AG09309 (cell line): ENCODE measurements at regions not wholly inside any gene's neighbourhood (a gene's known extent, or its start where the extent isn't known, plus 50 kb on each side); places are given as distances from the start of the nearest gene placed in this dataset.
"Not testable (repeated sequence)": the region's sequence is repeated elsewhere in the genome, so short reads cannot be mapped to it uniquely, and the experiment has no call there.

Experiments used
- DNase-seq: peaks from one replicate; pipeline ENCODE4 v3.0.0-alpha.2; 2010; ENCODE audit warnings: low read depth
- H3K4me3 ChIP-seq: 2 replicates; pipeline ENCODE4 v1.5.1; 2011; ENCODE audit warnings: mild to moderate bottlenecking, low read depth, low read length, moderate library complexity; ENCODE audit not compliant: control insufficient read depth
- CTCF ChIP-seq: IDR thresholded peaks from 2 replicates; pipeline ENCODE4 v1.5.1; 2011; ENCODE audit warnings: mild to moderate bottlenecking, low read depth, low read length, inconsistent platforms; ENCODE audit not compliant: insufficient read depth, control insufficient read depth; ENCODE audit errors: missing control alignments

- H3K4me3 ChIP-seq = no peak overlapping the region
- no peak for TF ChIP-seq CTCF
- no peak for DNase-seq
Measured at GRCh38 chr1:14285238-14285637, 313.2 kb upstream of the KAZN start.

DNA sequence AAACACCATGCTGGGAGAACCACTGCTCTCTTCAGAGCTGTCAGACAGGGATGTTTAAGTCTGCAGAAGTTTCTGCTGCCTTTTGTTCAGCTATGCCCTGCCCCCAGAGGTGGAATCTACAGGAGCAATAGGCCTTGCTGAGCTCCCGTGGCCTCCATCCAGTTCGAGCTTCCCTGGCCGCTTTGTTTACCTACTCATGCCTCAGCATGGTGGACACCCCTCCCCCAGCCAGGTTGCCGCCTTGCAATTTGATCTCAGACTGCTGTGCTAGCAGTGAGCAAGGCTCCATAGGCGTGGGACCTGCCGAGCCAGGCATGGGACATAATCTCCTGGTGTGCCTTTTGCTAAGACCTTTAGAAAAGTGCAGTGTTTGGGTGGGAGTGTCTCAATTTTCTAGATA, 307.3 kb upstream of the KAZN start:
- not testable (repeated sequence) for H3K4me3 ChIP-seq, DNase-seq

GRCh38 chr1:14292520-14292919, 306.0 kb upstream of the KAZN start:
- no peak overlapping the region for H3K4me3 ChIP-seq
- no peak for DNase-seq
- no peak for TF ChIP-seq CTCF

- no peak overlapping the region for H3K4me3 ChIP-seq
Measured at GRCh38 chr1:14294006-14294405, 304.5 kb upstream of the KAZN start.

DNA sequence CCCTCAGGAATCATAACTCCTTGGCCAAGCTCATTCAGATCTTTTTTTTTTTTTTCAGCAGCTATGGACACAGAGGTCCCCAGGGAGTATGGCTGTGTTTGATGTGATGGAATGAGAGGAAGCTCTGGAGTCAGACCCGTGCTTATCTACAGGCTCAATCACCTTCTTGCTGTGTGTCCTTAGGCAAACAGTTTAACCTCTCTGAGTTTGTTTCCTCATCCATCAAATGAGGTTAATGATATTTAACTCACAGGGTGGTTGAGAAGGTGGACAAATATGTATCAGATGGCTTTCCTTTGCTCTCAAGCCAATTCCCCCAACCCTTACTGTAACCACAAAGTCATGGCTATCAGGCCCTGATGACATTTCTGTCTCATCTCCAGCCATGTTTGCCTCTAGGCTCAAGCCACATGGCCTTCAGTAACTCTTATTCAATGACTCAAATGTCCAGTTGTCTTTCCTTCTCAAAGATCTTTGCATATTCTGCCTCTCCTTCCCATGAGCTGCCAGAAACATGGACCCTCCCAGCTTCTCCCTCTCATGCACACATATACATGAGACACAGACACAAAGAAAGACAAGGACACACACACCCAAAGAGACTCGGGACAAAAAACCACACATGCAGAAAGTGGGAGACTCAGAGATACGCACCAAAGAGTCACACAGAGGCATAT, 303.5 kb upstream of the KAZN start:
- no peak for TF ChIP-seq CTCF
- DNase-seq = no peak
- H3K4me3 ChIP-seq = no peak overlapping the region

More at GRCh38 chr1:14294006-14294405, 304.5 kb upstream of the KAZN start:
- DNase-seq = no peak
- no peak for TF ChIP-seq CTCF

- no peak overlapping the region for H3K4me3 ChIP-seq
- DNase-seq = no peak
- no peak for TF ChIP-seq CTCF
Measured at GRCh38 chr1:14296795-14297194, 301.7 kb upstream of the KAZN start.

DNA sequence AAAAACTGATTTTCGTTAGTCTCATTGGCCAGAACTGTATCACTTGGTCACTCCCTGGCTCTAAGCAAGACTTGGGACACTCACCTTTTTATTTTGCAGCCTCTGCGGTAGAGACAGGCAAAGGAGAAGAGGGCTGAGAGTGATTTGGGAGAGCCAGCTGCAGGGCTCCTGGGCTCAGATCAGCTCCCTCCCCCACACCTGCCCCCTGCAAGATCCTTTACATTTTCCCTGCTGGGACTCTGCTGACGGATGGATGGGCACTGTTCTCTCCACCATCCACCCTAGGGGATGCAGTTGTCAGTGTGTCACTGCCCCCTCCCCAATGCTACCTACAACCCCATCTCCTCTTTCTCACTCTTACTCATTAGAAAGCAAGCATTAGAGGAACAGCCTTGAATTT, 301.1 kb upstream of the KAZN start:
- DNase-seq = no peak
- no peak for TF ChIP-seq CTCF
- H3K4me3 ChIP-seq = no peak overlapping the region
